H1 (cell line): ENCODE measurements at regions not wholly inside any gene's neighbourhood (a gene's known extent, or its start where the extent isn't known, plus 50 kb on each side); places are given as distances from the start of the nearest gene placed in this dataset.

Source experiments
- CTCF ChIA-PET: fragments of 300-600 bp; sonication (Branson Sonifier 250); formaldehyde crosslinking; loops from one replicate; lab custom pipeline; 2021; ENCODE audit not compliant: partially characterized antibody; lab: Charles Lee
- POLR2A ChIA-PET: fragments of 300-600 bp; sonication (Branson Sonifier 250); formaldehyde crosslinking; loops from one replicate; lab custom pipeline; 2021; ENCODE audit warnings: inconsistent platforms; ENCODE audit not compliant: partially characterized antibody; lab: Charles Lee
- DNase-seq, 2 experiments: peaks; one replicate each; pipeline versions ENCODE4 v3.0.0 to v3.0.0-alpha.2; 2010 to 2022; ENCODE audit warnings: low spot score in 2 of 2, low read depth in 1 of 2, mixed read lengths in 1 of 2
- FAIRE-seq: peaks from 2 replicates; lab custom pipeline; 2011; peaks lifted over from hg19 to GRCh38; lab: Jason Lieb, UNC
- H2AFZ ChIP-seq: 2 replicates; pipeline ENCODE4 v1.8.1; 2012; ENCODE audit warnings: low read length, inconsistent platforms
- H2AK5ac ChIP-seq: 2 replicates; pipeline ENCODE4 v1.6.1; 2013; ENCODE audit warnings: low read depth, low read length
- H2BK120ac ChIP-seq: replicated peaks from 2 replicates; pipeline ENCODE3; 2013; ENCODE audit warnings: low read depth, low read length, inconsistent platforms
- H2BK12ac ChIP-seq: 2 replicates; pipeline ENCODE4 v1.6.1; 2013; ENCODE audit warnings: low read depth, low read length
- H2BK15ac ChIP-seq: 2 replicates; pipeline ENCODE4 v1.6.1; 2013; ENCODE audit warnings: low read length
- H2BK20ac ChIP-seq: 2 replicates; pipeline ENCODE4 v1.6.1; 2013; ENCODE audit warnings: low read length
- H2BK5ac ChIP-seq: 2 replicates; pipeline ENCODE4 v1.6.1; 2013; ENCODE audit warnings: low read depth, low read length
- H3K14ac ChIP-seq: 2 replicates; pipeline ENCODE4 v1.6.1; 2013; ENCODE audit warnings: inconsistent platforms; ENCODE audit not compliant: insufficient read length
- H3K18ac ChIP-seq: 2 replicates; pipeline ENCODE4 v1.6.1; 2013; ENCODE audit warnings: low read length; ENCODE audit errors: extremely low read depth
- H3K23ac ChIP-seq: 2 replicates; pipeline ENCODE4 v1.6.1; 2013; ENCODE audit warnings: inconsistent platforms; ENCODE audit not compliant: insufficient read length
- H3K23me2 ChIP-seq: 2 replicates; pipeline ENCODE4 v1.6.1; 2013; ENCODE audit warnings: low read depth, low read length
- H3K27ac ChIP-seq: 2 replicates; pipeline ENCODE4 v1.6.1; 2011; ENCODE audit warnings: low read depth, low read length, inconsistent platforms
- H3K27me3 ChIP-seq, 4 experiments: replicated peaks in 1 of 4; 1 replicate in 1 of 4; 2 replicates in 3 of 4; pipeline versions ENCODE4 v1.6.1 to v1.8.1; 2011 to 2013; ENCODE audit warnings: low read length in 3 of 4, mild to moderate bottlenecking in 3 of 4, inconsistent platforms in 2 of 4, mixed read lengths in 2 of 4, moderate library complexity in 1 of 4; ENCODE audit not compliant: control insufficient read depth in 3 of 4, insufficient read depth in 3 of 4; ENCODE audit errors: extremely low read depth in 1 of 4
- H3K36me3 ChIP-seq, 4 experiments: 2 replicates each; pipeline versions ENCODE4 v1.6.1 to v1.8.1; 2011 to 2013; ENCODE audit warnings: mild to moderate bottlenecking in 4 of 4, low read length in 3 of 4, moderate library complexity in 2 of 4, control low read depth in 1 of 4, inconsistent platforms in 1 of 4; ENCODE audit not compliant: insufficient read depth in 4 of 4, control insufficient read depth in 2 of 4
- H3K4ac ChIP-seq: replicated peaks from 2 replicates; pipeline ENCODE3; 2013; ENCODE audit warnings: low read length, low read depth, mixed read lengths, inconsistent platforms; ENCODE audit not compliant: insufficient read length
- H3K4me1 ChIP-seq, 4 experiments: replicated peaks in 1 of 4; 1 replicate in 1 of 4; 2 replicates in 3 of 4; pipeline versions ENCODE4 v1.6.1 to v1.8.1; 2011 to 2013; ENCODE audit warnings: low read length in 3 of 4, inconsistent platforms in 2 of 4, mixed read lengths in 1 of 4; ENCODE audit not compliant: insufficient read depth in 4 of 4, control insufficient read depth in 3 of 4
- H3K4me2 ChIP-seq, 2 experiments: 2 replicates each; pipeline versions ENCODE4 v1.6.1 to v1.8.1; 2011 to 2013; ENCODE audit warnings: low read depth in 2 of 2, low read length in 2 of 2, control low read depth in 1 of 2, inconsistent platforms in 1 of 2, mild to moderate bottlenecking in 1 of 2; ENCODE audit not compliant: insufficient read depth in 1 of 2
- H3K4me3 ChIP-seq, 4 experiments: fragments of 200-600, 300-600 bp in 1 of 4; sonication (generic), shearing (Covaris generic), sonication (Bioruptor Twin) in 1 of 4; 2 replicates each; pipeline versions ENCODE4 v1.5.1 to v1.8.1; 2011 to 2016; ENCODE audit warnings: low read length in 4 of 4, low read depth in 3 of 4, control low read depth in 2 of 4, inconsistent platforms in 2 of 4, mild to moderate bottlenecking in 2 of 4, mixed read lengths in 1 of 4, moderate library complexity in 1 of 4; ENCODE audit not compliant: insufficient read depth in 2 of 4; ENCODE audit errors: extremely low read depth in 1 of 4
- H3K56ac ChIP-seq: replicated peaks from 2 replicates; pipeline ENCODE3; 2013; ENCODE audit warnings: low read depth, mild to moderate bottlenecking, mixed read lengths, low read length, inconsistent platforms; ENCODE audit not compliant: insufficient read length
- H3K79me1 ChIP-seq: 2 replicates; pipeline ENCODE4 v1.6.1; 2013; ENCODE audit warnings: low read depth, low read length, control low read depth
- H3K79me2 ChIP-seq, 2 experiments: 2 replicates each; pipeline versions ENCODE4 v1.6.1 to v1.8.1; 2012 to 2013; ENCODE audit warnings: low read length in 2 of 2, mild to moderate bottlenecking in 2 of 2, inconsistent platforms in 1 of 2; ENCODE audit not compliant: insufficient read depth in 2 of 2, control insufficient read depth in 1 of 2
- H3K9ac ChIP-seq, 4 experiments: replicated peaks in 1 of 4; 1 replicate in 1 of 4; 2 replicates in 3 of 4; pipeline versions ENCODE4 v1.6.1 to v1.8.1; 2011 to 2013; ENCODE audit warnings: low read depth in 3 of 4, low read length in 3 of 4, control low read depth in 2 of 4, mild to moderate bottlenecking in 2 of 4, moderate library complexity in 2 of 4, inconsistent platforms in 1 of 4; ENCODE audit errors: extremely low read depth in 1 of 4
- H3K9me3 ChIP-seq, 2 experiments: 2 replicates each; pipeline versions ENCODE4 v1.6.1 to v1.8.1; 2012 to 2013; ENCODE audit warnings: mild to moderate bottlenecking in 2 of 2, moderate library complexity in 2 of 2, control low read depth in 1 of 2, inconsistent platforms in 1 of 2, low read depth in 1 of 2, low read length in 1 of 2, mixed read lengths in 1 of 2; ENCODE audit not compliant: insufficient read depth in 2 of 2
- H4K20me1 ChIP-seq, 2 experiments: replicated peaks in 1 of 2; 2 replicates each; pipeline versions ENCODE3 to v1.8.1; 2011 to 2013; ENCODE audit warnings: inconsistent platforms in 2 of 2, low read length in 2 of 2, mild to moderate bottlenecking in 1 of 2; ENCODE audit not compliant: insufficient read depth in 2 of 2, control insufficient read depth in 1 of 2
- H4K5ac ChIP-seq: 2 replicates; pipeline ENCODE4 v1.6.1; 2013; ENCODE audit warnings: low read length, low read depth, mixed read lengths, inconsistent platforms; ENCODE audit not compliant: insufficient read length
- H4K8ac ChIP-seq: 2 replicates; pipeline ENCODE4 v1.8.0; 2013; ENCODE audit warnings: mild to moderate bottlenecking, moderate library complexity, low read length, inconsistent platforms; ENCODE audit not compliant: insufficient read depth; ENCODE audit errors: extremely low read depth
- H4K91ac ChIP-seq: replicated peaks from 2 replicates; pipeline ENCODE3; 2013; ENCODE audit warnings: low read length, mixed read lengths, inconsistent platforms; ENCODE audit not compliant: insufficient read length
- BRCA1 ChIP-seq: IDR thresholded peaks from 2 replicates; pipeline ENCODE4 v1.6.1; 2012; ENCODE audit warnings: low read depth, low read length, improper control_type of control experiment
- SP4 ChIP-seq: IDR thresholded peaks from 2 replicates; pipeline ENCODE4 v1.6.1; 2012; ENCODE audit warnings: low read length, inconsistent platforms
- TAF1 ChIP-seq: IDR thresholded peaks from 2 replicates; pipeline ENCODE4 v1.6.1; 2011; ENCODE audit warnings: mild to moderate bottlenecking, low read depth, low read length
- WGBS, 2 experiments: shearing (Covaris generic) in 1 of 2; methylation state at CpG; one replicate each; pipeline versions ENCODE4 v1.1.6 to v1.1.7; 2013 to 2015; ENCODE audit warnings: low lambda C conversion rate in 2 of 2, mixed read lengths in 2 of 2, inconsistent platforms in 1 of 2, low coverage in 1 of 2, missing lambda C conversion rate in 1 of 2; ENCODE audit not compliant: insufficient replicate concordance in 2 of 2, insufficient coverage in 1 of 2, insufficient read length in 1 of 2; ENCODE audit errors: extremely low coverage in 1 of 2, missing lambda C conversion rate in 1 of 2; 5-methylcytosine and 5-hydroxymethylcytosine counted together
- TF ChIP-seq, protein P1 (sequence below), 3 experiments: IDR thresholded peaks; 1 replicate in 2 of 3; 2 replicates in 1 of 3; pipeline versions ENCODE4 v1.5.1 to v1.6.1; 2011; ENCODE audit warnings: low read length in 3 of 3, mild to moderate bottlenecking in 3 of 3, inconsistent platforms in 2 of 3, low read depth in 1 of 3, moderate library complexity in 1 of 3; ENCODE audit not compliant: insufficient read depth in 1 of 3; ENCODE audit errors: control extremely low read depth in 1 of 3

DNA sequence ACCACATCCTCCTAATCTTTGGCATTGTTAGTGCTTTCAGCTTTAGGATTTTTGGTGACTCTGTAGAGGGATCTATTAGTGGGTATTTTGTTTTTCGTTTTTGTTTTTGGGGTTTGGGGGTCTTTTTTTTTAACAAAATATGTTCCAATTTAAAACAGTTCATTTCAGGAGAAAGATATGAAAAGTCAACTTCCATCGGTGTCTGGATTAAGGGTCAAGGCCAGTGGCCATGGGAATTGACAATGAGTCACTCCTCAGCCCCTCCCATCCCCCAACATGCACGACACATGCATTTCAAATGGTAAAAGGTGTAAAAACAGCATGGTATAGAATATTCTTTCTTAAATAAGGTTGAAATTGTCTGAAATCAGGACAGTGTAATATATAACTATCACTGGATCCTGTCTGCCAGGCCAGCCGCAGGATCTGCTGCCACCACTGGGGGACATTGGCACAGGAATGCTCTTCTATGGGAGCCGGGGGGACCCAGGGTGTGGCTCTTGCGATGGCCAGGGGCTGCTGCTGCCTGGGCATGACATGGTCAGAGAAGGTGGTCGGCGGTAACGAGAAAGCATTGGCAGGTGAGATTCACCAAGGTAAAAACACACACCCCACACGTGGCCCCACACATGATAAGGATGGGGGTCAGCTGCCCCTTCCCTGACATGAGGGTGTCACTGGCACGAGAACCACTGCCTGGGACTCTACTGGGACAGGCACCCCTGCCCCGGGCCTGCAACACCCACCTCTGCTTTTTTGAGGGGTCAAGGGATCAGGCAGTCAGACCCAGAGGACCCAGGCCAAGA lies 126.2 kb upstream of the KCTD7 start:
- H3K79me1 ChIP-seq: no peaks in the 10 kb centered on the region
- H2BK5ac ChIP-seq: no peak overlapping the region
- DNase-seq: no peak
- no peaks in the 10 kb centered on the region for H3K79me2 ChIP-seq
- H3K4me1 ChIP-seq: no peaks in the 10 kb centered on the region
- H3K4me2 ChIP-seq: no peak overlapping the region
- no peaks in the 10 kb centered on the region for H3K23me2 ChIP-seq
- no peaks in the 10 kb centered on the region; a peak in 1 of 4 replicates for H3K9me3 ChIP-seq
- no peak overlapping the region for H3K4ac ChIP-seq
- no peaks in the 10 kb centered on the region for H3K36me3 ChIP-seq
- POLR2A ChIA-PET: interaction anchor here (1.0 kb wide), 1 partner anchor 9 kb away, joined by 3 read pairs; no protein-coding TSS in a partner anchor
- CTCF ChIA-PET: no interaction called here
- H3K9ac ChIP-seq: no peak overlapping the region
- 89% methylated on average over 12 of the region's 12 CpGs; no CpG with 5 or more reads in 1 of the 2 experiments for WGBS, 2 experiments
- no peak overlapping the region for H2BK15ac ChIP-seq
- H3K23ac ChIP-seq: no peak overlapping the region
- FAIRE-seq: no peak
- no peak overlapping the region for H2AK5ac ChIP-seq
- no peak overlapping the region for H3K18ac ChIP-seq
- no peak overlapping the region for H3K56ac ChIP-seq
- no peak overlapping the region for H2BK120ac ChIP-seq
- no peak overlapping the region for H4K5ac ChIP-seq
- no peak overlapping the region for H2AFZ ChIP-seq
- no peak overlapping the region for H3K14ac ChIP-seq
- no peaks in the 10 kb centered on the region for H4K20me1 ChIP-seq
- H4K91ac ChIP-seq: no peak overlapping the region
- TF ChIP-seq BRCA1: no peak
- TF ChIP-seq, protein P1, sequence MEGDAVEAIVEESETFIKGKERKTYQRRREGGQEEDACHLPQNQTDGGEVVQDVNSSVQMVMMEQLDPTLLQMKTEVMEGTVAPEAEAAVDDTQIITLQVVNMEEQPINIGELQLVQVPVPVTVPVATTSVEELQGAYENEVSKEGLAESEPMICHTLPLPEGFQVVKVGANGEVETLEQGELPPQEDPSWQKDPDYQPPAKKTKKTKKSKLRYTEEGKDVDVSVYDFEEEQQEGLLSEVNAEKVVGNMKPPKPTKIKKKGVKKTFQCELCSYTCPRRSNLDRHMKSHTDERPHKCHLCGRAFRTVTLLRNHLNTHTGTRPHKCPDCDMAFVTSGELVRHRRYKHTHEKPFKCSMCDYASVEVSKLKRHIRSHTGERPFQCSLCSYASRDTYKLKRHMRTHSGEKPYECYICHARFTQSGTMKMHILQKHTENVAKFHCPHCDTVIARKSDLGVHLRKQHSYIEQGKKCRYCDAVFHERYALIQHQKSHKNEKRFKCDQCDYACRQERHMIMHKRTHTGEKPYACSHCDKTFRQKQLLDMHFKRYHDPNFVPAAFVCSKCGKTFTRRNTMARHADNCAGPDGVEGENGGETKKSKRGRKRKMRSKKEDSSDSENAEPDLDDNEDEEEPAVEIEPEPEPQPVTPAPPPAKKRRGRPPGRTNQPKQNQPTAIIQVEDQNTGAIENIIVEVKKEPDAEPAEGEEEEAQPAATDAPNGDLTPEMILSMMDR (IDR thresholded peaks at IDR 0.05; ENCODE audit: control extremely low read depth in 1 of 3, insufficient read depth in 1 of 3, low read depth in 1 of 3, low read length in 3 of 3): peak in 2 of 3 experiments; percentile 16 to 54; a peak in 2 of 4 replicates
- no peak for TF ChIP-seq TAF1
- TF ChIP-seq SP4: no peak
- no peaks in the 10 kb centered on the region for H3K27me3 ChIP-seq
- H2BK20ac ChIP-seq: no peak overlapping the region
- no peak overlapping the region for H3K4me3 ChIP-seq
- H4K8ac ChIP-seq: no peak overlapping the region
- no peak overlapping the region for H2BK12ac ChIP-seq
- no peak overlapping the region for H3K27ac ChIP-seq
